ENCODE measurements at regions not wholly inside any gene's neighbourhood (a gene's known extent, or its start where the extent isn't known, plus 50 kb on each side); places are given as distances from the start of the nearest gene placed in this dataset.

DNA sequence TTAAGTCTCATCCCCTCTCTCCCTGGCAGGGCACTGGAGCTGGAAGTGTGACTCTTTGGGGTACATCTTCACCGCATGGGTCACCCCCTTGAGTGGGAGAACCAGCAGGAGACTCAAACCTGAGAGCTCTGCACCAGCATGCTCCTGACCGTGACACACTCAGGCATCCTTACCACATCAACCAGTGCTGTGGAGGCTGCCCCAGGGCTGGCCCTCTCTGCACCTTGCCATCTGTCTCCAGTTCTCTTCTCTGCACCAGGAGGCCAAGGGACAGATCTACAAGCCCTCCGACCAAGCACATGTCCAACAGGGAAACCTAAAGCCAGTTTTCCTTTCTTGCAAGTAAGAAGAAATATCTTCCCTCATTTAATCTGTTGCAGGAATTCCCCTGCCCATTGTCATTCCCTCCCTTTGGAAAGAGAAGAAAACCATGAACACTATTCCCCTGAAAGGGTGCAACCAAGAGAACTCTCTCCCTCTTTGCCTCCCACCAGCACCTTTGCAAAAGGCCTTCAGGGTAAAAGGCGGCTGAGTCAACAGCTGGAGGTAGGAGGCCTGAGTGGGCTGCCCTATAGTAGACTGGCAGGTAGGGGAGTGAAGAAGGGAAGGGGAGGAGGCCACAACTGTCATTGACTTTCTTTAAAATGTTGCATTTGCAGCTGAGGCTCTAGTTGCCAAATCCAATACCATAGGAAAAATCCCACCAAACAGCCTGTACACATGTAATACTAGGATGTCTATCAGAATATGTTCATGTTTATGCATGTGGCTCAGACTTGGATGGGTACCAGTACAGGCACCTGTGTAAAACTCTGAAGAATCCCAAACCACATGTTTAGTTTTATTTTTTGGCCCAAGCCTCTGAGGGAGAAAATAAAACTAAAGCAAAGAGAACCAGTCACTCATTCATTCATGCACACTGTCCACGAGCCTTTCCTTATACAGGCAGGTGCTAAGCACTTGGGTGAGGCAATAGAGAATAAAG lies 117.0 kb downstream of the WT1 start:
- no peak for DNase-seq

DNA sequence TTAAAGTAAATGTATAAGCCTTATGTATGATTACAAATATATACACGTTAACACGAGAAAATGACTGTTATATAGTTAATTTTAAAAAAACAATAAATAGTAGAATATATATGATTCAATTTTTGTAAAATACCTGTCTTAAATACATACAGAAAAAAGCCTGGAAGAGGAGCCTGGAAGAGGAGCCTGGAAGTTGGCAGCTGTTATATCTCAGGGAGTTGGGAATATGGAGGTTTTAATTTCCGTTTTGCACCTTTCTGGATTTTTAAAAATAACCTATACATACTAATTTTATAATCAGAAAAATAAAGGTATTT lies 111.6 kb downstream of the WT1 start:
- no peak for DNase-seq

DNA sequence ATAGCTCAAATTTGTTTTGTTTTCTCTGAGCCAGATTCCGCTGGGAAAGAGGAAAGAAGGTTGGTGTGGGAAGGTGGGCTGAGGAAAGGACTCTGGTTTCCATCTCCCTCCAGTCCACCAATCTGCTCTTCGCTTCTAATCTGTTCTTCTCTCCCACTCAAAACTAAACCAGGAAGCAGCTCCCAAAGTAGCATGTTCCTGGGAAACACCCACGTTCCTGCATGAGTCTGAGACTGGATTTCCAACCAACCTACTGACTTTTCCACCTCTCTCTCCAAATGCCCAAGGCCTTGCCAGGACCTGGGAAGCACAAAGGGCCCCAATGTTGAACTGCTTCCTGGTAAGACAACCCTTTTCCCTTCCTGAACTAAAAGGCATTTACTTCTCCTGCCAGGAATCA lies 110.2 kb downstream of the WT1 start:
- no peak for DNase-seq

DNA sequence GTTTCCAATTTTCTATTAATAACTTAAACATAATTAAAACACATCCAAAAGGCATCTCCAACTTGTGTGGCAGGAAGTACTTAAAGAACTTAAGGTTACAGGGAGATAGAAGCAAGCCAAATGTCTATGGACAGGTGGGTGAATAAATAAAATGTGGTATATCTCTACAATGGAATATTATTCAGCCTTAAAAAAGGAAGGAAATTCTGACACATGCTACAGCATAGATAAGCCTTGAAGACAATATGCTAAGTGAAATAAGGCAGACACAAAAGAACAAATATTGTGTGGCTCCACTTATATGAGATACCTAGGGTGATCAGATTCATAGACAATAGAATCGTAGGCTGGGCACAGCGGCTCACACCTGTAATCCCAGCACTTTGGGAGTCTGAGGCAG lies 109.6 kb downstream of the WT1 start:
- DNase-seq: no peak

DNA sequence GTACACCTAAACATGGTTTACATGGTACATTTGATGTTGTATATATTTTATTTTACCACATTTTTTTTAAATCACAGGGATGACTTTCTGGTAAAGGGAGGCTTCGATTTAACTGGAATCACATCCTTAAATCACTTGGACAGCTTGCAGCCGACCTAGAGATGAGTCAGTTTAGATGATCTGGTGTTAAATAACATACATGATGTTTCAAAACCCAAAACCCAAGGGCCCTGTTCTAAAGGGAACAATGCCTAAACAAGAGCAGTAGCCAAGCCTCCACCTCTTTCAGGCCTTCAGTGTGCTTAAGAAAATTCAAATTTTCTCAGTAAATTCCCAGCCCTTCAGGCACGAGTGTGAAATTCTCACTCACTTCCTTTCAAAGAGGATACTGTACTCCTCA lies 108.8 kb downstream of the WT1 start:
- no peak for DNase-seq

DNA sequence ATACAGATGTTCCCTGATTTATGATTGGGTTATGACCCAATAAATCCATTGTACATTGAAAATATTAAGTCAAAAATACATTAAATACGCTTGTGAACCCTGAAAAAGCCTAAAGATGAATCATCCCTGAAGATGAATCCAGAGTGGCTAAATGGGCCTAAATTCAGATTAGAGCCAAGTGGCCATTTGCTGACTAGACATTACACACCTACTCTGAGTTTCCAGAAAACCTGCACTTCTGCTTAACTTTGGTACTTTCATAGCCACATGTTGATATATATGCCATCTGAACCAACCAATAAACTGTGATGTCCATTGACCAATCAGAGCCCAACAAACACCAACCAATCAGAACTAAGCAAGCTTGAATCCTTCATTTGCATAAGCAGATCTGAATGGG lies 106.9 kb downstream of the WT1 start:
- DNase-seq: no peak

DNA sequence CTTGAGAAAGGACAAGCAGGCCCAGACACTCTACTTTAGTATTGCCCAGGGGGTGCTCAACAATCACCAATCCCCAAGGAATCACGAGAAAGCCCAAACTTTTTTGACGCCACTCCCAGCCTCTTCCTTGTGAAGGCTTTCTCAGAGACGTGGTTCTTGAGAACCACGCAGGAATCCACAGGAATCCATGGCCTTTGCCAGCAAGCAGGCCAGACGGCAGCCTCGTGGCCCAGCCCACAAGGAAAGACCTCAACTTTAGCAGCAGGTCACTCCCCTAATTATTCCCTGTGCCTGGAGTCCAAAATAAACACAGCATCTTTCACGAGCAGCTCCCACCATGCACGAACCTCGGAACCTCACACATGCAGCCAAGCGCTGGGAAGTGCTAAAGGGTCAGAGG lies 104.2 kb downstream of the WT1 start:
- no peak for DNase-seq

DNA sequence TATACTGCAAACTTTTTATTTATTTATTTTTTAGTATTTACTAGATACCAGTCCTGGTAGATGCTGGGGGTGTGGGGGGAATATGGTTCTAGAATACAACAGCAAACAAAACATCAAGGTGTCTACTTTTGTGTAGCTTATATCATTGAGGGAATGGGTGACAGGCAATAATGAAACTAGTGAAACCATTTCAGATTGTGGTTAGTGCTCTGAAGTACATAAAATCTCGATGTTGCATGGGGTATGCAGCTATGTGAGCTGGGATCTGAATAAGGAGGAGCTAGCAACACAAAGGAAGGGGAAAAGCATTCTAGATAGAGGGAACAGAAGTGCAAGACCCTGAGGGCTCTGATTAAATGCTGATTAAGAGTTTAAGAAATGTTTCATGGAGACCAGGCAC lies 103.5 kb downstream of the WT1 start:
- DNase-seq: no peak

DNA sequence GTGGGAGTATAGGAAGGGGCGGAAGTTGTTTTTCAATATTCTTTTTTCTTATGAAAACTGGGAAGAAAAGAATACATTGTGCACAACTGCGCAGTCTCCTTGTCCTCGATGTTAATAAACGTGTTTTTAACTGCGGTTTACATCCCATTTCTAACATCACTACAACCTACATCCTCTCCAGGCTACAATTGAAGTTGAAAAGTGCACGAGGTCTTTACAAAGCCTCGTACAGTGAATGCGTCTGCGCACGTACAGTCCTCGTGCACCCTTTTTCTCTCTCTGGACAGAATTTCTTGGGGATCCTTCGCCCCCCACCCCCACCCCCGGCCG lies 102.4 kb downstream of the WT1 start:
- no peak for DNase-seq

DNA sequence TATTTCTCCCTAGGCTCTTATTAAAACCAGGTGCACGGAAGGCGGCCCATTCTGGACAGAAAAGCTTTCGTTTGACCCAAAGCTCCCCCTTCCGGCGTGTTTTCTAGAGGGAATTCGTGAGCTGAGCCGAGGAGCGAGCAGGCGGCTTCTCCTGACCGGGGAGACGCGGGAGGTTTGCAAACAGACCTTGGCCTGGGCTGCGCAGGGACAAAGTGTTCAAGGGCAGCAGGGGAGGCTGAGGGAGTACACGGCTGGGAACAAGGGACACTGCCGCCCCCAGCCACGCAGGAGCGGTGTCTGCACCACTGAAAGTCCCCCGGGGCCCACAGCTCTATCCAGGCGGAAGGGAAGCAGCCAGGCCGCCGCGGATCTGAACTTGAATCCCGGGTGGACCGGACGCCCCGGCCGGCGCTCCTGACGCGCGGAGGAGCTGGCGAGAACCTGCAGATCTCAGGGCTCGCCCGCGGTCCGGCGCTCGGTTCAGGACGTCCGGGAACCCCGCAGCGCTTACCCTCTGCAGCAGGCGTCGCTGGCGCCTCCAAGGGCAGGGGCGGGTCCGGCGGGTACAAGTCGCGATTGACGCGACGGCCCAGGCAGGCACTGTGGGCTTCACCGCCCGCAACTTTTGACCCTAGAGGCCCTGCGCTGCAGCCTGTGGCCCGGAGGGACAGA lies 101.9 kb downstream of the WT1 start:
- DNase-seq: peak; percentile 38 to 56

DNA sequence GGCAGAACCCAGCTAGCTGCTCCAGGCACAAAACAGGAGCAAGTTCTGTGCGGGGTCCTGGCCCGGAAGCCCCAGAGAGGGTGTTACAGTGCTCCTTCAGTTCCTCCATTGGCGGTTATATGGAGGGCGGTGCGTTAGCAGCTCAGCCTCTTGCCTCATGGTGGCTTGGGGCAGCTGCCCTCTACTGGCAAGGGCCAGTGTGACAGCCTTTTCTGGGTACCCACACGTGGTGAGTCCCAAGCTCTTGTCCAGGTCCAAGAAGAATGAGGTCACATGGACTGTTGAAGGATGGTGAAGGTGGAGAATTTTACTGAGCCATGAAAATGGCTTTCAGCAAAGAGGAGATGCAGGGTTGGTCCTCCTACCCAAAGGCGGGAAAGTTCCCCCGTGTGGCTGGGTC lies 100.5 kb downstream of the WT1 start:
- peak; percentile 38 to 49 for DNase-seq

Measured in activated CD4-positive, alpha-beta T cell treated with anti-CD3 and anti-CD28 coated beads, Interleukin-2, amount 50 U/mL, for 48 hours (primary cell).